CD4-positive, alpha-beta T cell (primary cell): ENCODE measurements at regions not wholly inside any gene's neighbourhood (a gene's known extent, or its start where the extent isn't known, plus 50 kb on each side); places are given as distances from the start of the nearest gene placed in this dataset.

ENCODE experiments used
- ATAC-seq: fragments of 200-7000 bp; cut with Tn5 transposase; one replicate; pipeline ENCODE4 v1.10.0; 2022; ENCODE audit warnings: mild to moderate bottlenecking; ENCODE audit not compliant: poor library complexity
- CTCF ChIA-PET: fragments of 350-600 bp; sonication (Branson Sonifier 250); formaldehyde crosslinking; loops from one replicate; lab custom pipeline; 2021; ENCODE audit warnings: antibody characterized with exemption, inconsistent platforms; lab: Charles Lee
- POLR2A ChIA-PET: fragments of 350-600 bp; sonication (Branson Sonifier 250); formaldehyde crosslinking; loops from one replicate; lab custom pipeline; 2021; ENCODE audit warnings: antibody characterized with exemption, inconsistent platforms; lab: Charles Lee
- DNase-seq, 14 experiments: peaks; one replicate each; pipeline ENCODE4 v3.0.0-alpha.2; 2013 to 2020; ENCODE audit warnings: mixed read lengths in 2 of 14
- H3K27ac ChIP-seq, 2 donors: one replicate each; pipeline versions ENCODE4 v1.5.1 to v1.7.0; 2013; ENCODE audit warnings: low read length in 2 of 2, low read depth in 1 of 2, mild to moderate bottlenecking in 1 of 2
- H3K27me3 ChIP-seq, 2 experiments: 1 replicate in 1 of 2; 2 replicates in 1 of 2; pipeline versions ENCODE4 v1.6.1 to v1.7.0; 2013; ENCODE audit warnings: low read length in 2 of 2, control low read depth in 1 of 2, mild to moderate bottlenecking in 1 of 2, moderate library complexity in 1 of 2; ENCODE audit not compliant: insufficient read depth in 2 of 2, control insufficient read depth in 1 of 2
- H3K36me3 ChIP-seq: one replicate; pipeline ENCODE4 v1.6.1; 2013; ENCODE audit warnings: low read length, control low read depth; ENCODE audit not compliant: insufficient read depth
- H3K4me1 ChIP-seq: one replicate; pipeline ENCODE4 v1.6.1; 2013; ENCODE audit warnings: low read length, control low read depth; ENCODE audit not compliant: insufficient read depth
- H3K4me3 ChIP-seq: one replicate; pipeline ENCODE4 v1.5.1; 2013; ENCODE audit warnings: mild to moderate bottlenecking, low read length, moderate library complexity
- H3K9me3 ChIP-seq, 2 experiments: 1 replicate in 1 of 2; 2 replicates in 1 of 2; pipeline versions ENCODE4 v1.6.1 to v1.7.0; 2013; ENCODE audit warnings: low read length in 2 of 2, mild to moderate bottlenecking in 2 of 2, control low read depth in 1 of 2, moderate library complexity in 1 of 2; ENCODE audit not compliant: control insufficient read depth in 1 of 2, insufficient read depth in 1 of 2
- H3K27ac Mint-ChIP-seq: one replicate; pipeline ENCODE4 v1.8.0; 2020; ENCODE audit warnings: mixed read lengths
- H3K27me3 Mint-ChIP-seq: one replicate; pipeline ENCODE4 v1.8.0; 2021; ENCODE audit warnings: mixed read lengths
- H3K36me3 Mint-ChIP-seq: one replicate; pipeline ENCODE4 v1.8.0; 2021; ENCODE audit warnings: low read depth, mixed read lengths
- H3K4me1 Mint-ChIP-seq: one replicate; pipeline ENCODE4 v1.8.0; 2021; ENCODE audit warnings: low read depth, mixed read lengths
- H3K4me3 Mint-ChIP-seq: one replicate; pipeline ENCODE4 v1.8.0; 2020; ENCODE audit warnings: mild to moderate bottlenecking, mixed read lengths
- H3K9me3 Mint-ChIP-seq: one replicate; pipeline ENCODE4 v1.8.0; 2020; ENCODE audit warnings: mixed read lengths
- intact Hi-C, 2 experiments: fragments of 100-400 bp; cut with DNase I in 1 of 2; cut with micrococcal nuclease in 1 of 2; formaldehyde crosslinking; loops; one replicate each; pipeline versions ENCODE4 v1.15.1 to v1.9.0; 2023 to 2025; cut with DNase I, micrococcal nuclease
- TF ChIP-seq, protein P1 (sequence below): fragments of 200-600 bp; IDR thresholded peaks from one replicate; pipeline ENCODE4 v1.8.0; 2022; ENCODE audit warnings: antibody characterized with exemption, mild to moderate bottlenecking

DNA sequence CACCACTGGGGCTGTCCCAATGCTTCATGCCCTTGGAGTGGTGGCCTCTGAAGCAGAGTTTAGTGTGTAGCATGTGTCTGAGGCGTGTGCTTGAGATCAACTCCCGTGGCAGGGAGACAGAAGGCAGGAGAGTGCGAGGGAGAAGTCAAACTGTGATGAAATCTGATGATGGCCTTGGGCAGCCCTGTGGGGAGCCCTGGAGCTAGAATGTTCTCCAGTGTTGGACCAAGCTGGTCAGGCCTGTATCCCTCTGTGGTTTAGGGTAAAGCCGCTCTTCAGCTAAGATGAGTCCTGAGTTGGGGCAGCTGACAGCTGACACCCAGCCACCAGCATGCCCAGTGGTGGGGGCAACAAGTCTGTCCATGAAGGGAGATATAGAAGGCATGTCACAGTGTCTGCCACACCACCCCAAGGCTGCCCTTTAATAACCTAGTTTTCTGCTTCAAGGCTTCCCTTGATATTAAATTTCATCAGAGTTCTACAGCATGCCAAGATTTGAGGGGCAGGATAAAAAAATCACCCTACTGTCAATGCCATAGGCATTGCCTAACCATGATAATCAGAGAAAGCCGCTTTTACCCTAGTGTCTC is 170.5 kb upstream of the SVIL start:
- ATAC-seq, result no peak
- H3K27me3 Mint-ChIP-seq, result peaks cover 13% of the 10 kb centered on the region
- no peak overlapping the region for H3K27ac ChIP-seq

DNA sequence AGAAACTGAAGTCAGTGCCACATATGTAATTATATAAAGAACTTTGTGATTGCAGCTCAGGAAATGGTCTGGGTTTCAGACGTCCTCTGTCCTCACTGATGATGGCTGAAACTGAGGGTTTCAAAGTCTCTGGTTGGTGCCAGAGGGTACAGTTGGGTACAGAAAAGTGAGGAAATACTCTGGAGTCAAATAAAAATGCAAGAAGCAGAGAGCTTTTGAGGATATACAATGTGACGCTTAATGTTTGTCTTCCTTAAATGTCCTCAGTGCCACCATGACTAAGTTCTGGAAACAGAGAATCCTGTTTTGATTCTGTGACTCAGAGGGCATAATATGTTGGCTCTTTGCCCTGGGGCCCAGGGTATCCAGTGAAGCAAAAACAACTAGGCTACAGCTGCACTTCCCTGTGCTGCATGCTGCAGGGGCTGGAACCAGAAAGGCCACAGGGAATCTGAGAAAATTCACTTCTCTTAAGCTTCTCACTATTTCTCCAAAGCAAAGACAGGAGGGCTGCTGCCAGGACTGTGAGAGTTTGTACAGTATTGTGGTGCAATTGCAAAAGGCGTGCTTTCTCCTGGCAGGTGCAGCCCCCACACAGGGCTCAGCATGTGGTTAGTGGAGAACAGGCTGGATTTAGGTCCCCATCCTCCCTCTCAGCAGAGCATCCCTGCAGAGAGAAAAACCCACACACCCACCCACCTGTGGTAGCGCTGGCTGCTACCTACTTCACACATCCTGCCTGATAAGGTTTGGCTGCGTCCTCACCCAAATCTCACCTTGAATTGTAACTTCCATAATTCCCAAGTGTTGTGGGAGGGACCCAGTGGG is 169.5 kb upstream of the SVIL start:
- no peaks in the 10 kb centered on the region for H3K36me3 Mint-ChIP-seq
- peaks cover 0 to 4% of the 10 kb centered on the region in 2 experiments for H3K9me3 ChIP-seq
- H3K4me1 ChIP-seq, result no peaks in the 10 kb centered on the region
- ATAC-seq (no peak), DNase-seq (peak in 2 of 14 experiments; percentile 37 to 38)
- H3K27ac ChIP-seq, result no peak overlapping the region
- H3K27me3 ChIP-seq, result peaks cover 0 to 3% of the 10 kb centered on the region in 2 experiments
- POLR2A ChIA-PET, result no interaction called here
- TF ChIP-seq, protein P1, sequence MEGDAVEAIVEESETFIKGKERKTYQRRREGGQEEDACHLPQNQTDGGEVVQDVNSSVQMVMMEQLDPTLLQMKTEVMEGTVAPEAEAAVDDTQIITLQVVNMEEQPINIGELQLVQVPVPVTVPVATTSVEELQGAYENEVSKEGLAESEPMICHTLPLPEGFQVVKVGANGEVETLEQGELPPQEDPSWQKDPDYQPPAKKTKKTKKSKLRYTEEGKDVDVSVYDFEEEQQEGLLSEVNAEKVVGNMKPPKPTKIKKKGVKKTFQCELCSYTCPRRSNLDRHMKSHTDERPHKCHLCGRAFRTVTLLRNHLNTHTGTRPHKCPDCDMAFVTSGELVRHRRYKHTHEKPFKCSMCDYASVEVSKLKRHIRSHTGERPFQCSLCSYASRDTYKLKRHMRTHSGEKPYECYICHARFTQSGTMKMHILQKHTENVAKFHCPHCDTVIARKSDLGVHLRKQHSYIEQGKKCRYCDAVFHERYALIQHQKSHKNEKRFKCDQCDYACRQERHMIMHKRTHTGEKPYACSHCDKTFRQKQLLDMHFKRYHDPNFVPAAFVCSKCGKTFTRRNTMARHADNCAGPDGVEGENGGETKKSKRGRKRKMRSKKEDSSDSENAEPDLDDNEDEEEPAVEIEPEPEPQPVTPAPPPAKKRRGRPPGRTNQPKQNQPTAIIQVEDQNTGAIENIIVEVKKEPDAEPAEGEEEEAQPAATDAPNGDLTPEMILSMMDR, result no peak
- H3K27ac Mint-ChIP-seq, result no peak overlapping the region
- H3K4me3 ChIP-seq, result no peak overlapping the region
- intact Hi-C loops, result no loop called here
- peaks cover 2% of the 10 kb centered on the region for H3K9me3 Mint-ChIP-seq
- CTCF ChIA-PET, result no interaction called here
- H3K4me1 Mint-ChIP-seq, result no peaks in the 10 kb centered on the region
- H3K36me3 ChIP-seq, result no peaks in the 10 kb centered on the region
- H3K27me3 Mint-ChIP-seq, result peaks cover 7% of the 10 kb centered on the region
- H3K4me3 Mint-ChIP-seq, result no peak overlapping the region

More for the DNA sequence above, 170.5 kb upstream of the SVIL start:
- ChIA-PET POLR2A (no interaction called here), CTCF (no interaction called here)
- intact Hi-C loops, result no loop called here
- Mint-ChIP-seq H3K4me3 (no peak overlapping the region), H3K9me3 (peaks cover 2% of the 10 kb centered on the region), H3K27ac (no peak overlapping the region), H3K36me3 (no peaks in the 10 kb centered on the region), H3K4me1 (no peaks in the 10 kb centered on the region)
- H3K4me3 ChIP-seq, result no peak overlapping the region
- no peaks in the 10 kb centered on the region for H3K4me1 ChIP-seq
- H3K27me3 ChIP-seq, result peaks cover 0 to 3% of the 10 kb centered on the region in 2 experiments
- no peak for DNase-seq
- no peaks in the 10 kb centered on the region for H3K36me3 ChIP-seq
- TF ChIP-seq, protein P1, result no peak
- peaks cover 0 to 4% of the 10 kb centered on the region in 2 experiments for H3K9me3 ChIP-seq

DNA sequence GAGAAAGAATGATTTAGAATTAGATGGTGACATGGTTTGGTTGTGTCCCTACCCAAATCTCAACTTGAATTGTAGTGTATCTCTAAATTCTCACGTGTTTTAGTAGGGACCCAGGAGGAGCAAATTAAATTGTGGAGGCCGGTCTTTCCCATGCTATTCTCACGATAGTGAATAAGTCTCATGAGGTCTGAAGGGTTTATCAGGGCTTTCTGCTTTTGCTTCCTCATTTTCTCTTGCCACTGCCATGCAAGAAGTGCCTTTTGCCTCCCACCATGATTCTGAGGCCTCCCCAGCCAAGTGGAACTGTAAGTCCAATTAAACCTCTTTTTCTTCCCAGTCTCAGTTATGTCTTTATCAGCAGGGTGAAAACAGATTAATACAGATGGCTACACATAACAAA is 167.4 kb upstream of the SVIL start:
- Mint-ChIP-seq H3K27ac (no peak overlapping the region), H3K4me1 (no peaks in the 10 kb centered on the region), H3K9me3 (peaks cover 2% of the 10 kb centered on the region), H3K4me3 (no peak overlapping the region), H3K36me3 (no peaks in the 10 kb centered on the region), H3K27me3 (peaks cover 7% of the 10 kb centered on the region)
- no peaks in the 10 kb centered on the region for H3K36me3 ChIP-seq
- CTCF ChIA-PET, result no interaction called here
- intact Hi-C loops, result no loop called here
- H3K4me3 ChIP-seq, result no peak overlapping the region
- POLR2A ChIA-PET, result no interaction called here
- ATAC-seq (no peak), DNase-seq (no peak)
- peaks cover 0 to 4% of the 10 kb centered on the region in 2 experiments for H3K9me3 ChIP-seq
- peaks cover 0 to 3% of the 10 kb centered on the region in 2 experiments for H3K27me3 ChIP-seq
- H3K4me1 ChIP-seq, result no peaks in the 10 kb centered on the region
- no peak overlapping the region for H3K27ac ChIP-seq
- TF ChIP-seq, protein P1, result no peak
